Panc1 (cell line): ENCODE measurements at regions not wholly inside any gene's neighbourhood (a gene's known extent, or its start where the extent isn't known, plus 50 kb on each side); places are given as distances from the start of the nearest gene placed in this dataset.

ENCODE experiments used
- ATAC-seq: fragments of 200-7000 bp; cut with Tn5 transposase; 2 replicates; pipeline ENCODE4 v1.9.1; 2020; ENCODE audit warnings: mild to moderate bottlenecking, moderate library complexity
- BruUV-seq: library from RNA; stranded (reverse); fragments of 400-500 nt; replicated peaks from 2 replicates; lab custom pipeline; 2021; lab: Mats Ljungman, UMichigan
- CTCF ChIA-PET: fragments of 300-600 bp; sonication (Branson Sonifier 250); formaldehyde crosslinking; loops from one replicate; lab custom pipeline; 2022; ENCODE audit warnings: antibody characterized with exemption; lab: Charles Lee
- POLR2A ChIA-PET: fragments of 300-600 bp; sonication (Branson Sonifier 250); formaldehyde crosslinking; loops from one replicate; lab custom pipeline; 2022; ENCODE audit warnings: antibody characterized with exemption; lab: Charles Lee
- DNase-seq: peaks from one replicate; pipeline ENCODE4 v3.0.0-alpha.2; 2010; ENCODE audit warnings: low read depth, low spot score
- H3K27ac ChIP-seq: 2 replicates; pipeline ENCODE4 v1.5.1; 2011; ENCODE audit warnings: mild to moderate bottlenecking, low read length, inconsistent platforms
- H3K27me3 ChIP-seq: fragments of 200-500 bp; sonication (Bioruptor generic); 2 replicates; pipeline ENCODE4 v1.6.0; 2014; ENCODE audit warnings: low read length, inconsistent platforms; ENCODE audit not compliant: control insufficient read depth, insufficient read depth
- H3K36me3 ChIP-seq: fragments of 200-500 bp; sonication (Bioruptor generic); 2 replicates; pipeline ENCODE4 v1.5.1; 2014; ENCODE audit warnings: inconsistent platforms, mild to moderate bottlenecking, low read length, moderate library complexity; ENCODE audit not compliant: control insufficient read depth, insufficient read depth
- H3K4me1 ChIP-seq: 2 replicates; pipeline ENCODE4 v1.5.1; 2011; ENCODE audit warnings: inconsistent platforms, mild to moderate bottlenecking, low read length, moderate library complexity; ENCODE audit not compliant: control insufficient read depth, insufficient read depth
- H3K4me3 ChIP-seq, 2 experiments: 2 replicates each; pipeline ENCODE4 v1.5.1; 2011 to 2012; ENCODE audit warnings: low read depth in 2 of 2, low read length in 2 of 2, mild to moderate bottlenecking in 2 of 2, inconsistent platforms in 1 of 2, moderate library complexity in 1 of 2
- H3K9me3 ChIP-seq: fragments of 200-500 bp; sonication (Bioruptor generic); 2 replicates; pipeline ENCODE4 v1.5.1; 2014; ENCODE audit warnings: low read depth, mild to moderate bottlenecking, inconsistent platforms, low read length, moderate library complexity; ENCODE audit not compliant: control insufficient read depth, insufficient read depth
- CTCF ChIP-seq: fragments of 450-650 bp; IDR thresholded peaks from 2 replicates; pipeline ENCODE4 v1.5.1; 2017; ENCODE audit warnings: mild to moderate bottlenecking
- POLR2AphosphoS5 ChIP-seq: IDR thresholded peaks from 2 replicates; pipeline ENCODE4 v1.6.1; 2012; ENCODE audit warnings: mild to moderate bottlenecking, low read depth, low read length, moderate library complexity
- REST ChIP-seq, 2 experiments: IDR thresholded peaks; 2 replicates each; pipeline ENCODE4 v1.6.1; 2011 to 2012; ENCODE audit warnings: low read depth in 2 of 2, control low read depth in 1 of 2, low read length in 1 of 2, mild to moderate bottlenecking in 1 of 2, moderate library complexity in 1 of 2; ENCODE audit not compliant: insufficient read depth in 1 of 2
- SIN3A ChIP-seq: IDR thresholded peaks from 2 replicates; pipeline ENCODE4 v1.6.1; 2012; ENCODE audit warnings: low read depth, mild to moderate bottlenecking, low read length, moderate library complexity, borderline replicate concordance; ENCODE audit not compliant: insufficient read depth
- TCF7L2 ChIP-seq: IDR thresholded peaks from 2 replicates; pipeline ENCODE4 v1.6.1; 2011; ENCODE audit warnings: mild to moderate bottlenecking, low read depth, low read length, inconsistent platforms
- in situ Hi-C: cut with HindIII; loops from 2 replicates; pipeline ENCODE4 v1.10.0; 2016; ENCODE audit warnings: low sequenced_read_pairs, low pct_unique_long_range_greater_than_20kb
- intact Hi-C: fragments of 100-400 bp; cut with micrococcal nuclease; formaldehyde crosslinking; loops from one replicate; pipeline ENCODE4 v1.10.0; 2022; ENCODE audit not compliant: unreplicated experiment

GRCh38 chr2:75338461-75338860 lies 139.1 kb upstream of the TACR1 start:
- Histone ChIP-seq H3K4me3 (no peak overlapping the region), H3K36me3 (no peaks in the 10 kb centered on the region), H3K27me3 (no peaks in the 10 kb centered on the region), H3K9me3 (no peaks in the 10 kb centered on the region), H3K27ac (no peak overlapping the region), H3K4me1 (no peaks in the 10 kb centered on the region)
- ChIA-PET CTCF (no interaction called here), POLR2A (interaction anchor here (0.6 kb wide), 1 partner anchor 141 kb away, joined by 3 read pairs; no protein-coding TSS in a partner anchor)
- in situ Hi-C loops: no loop called here
- ATAC-seq (no peak), DNase-seq (no peak)
- BruUV-seq: no TSS peak
- intact Hi-C loops: no loop called here
- TF ChIP-seq TCF7L2 (no peak), POLR2AphosphoS5 (no peak), SIN3A (no peak)

GRCh38 chr2:75337619-75338018 lies 138.3 kb upstream of the TACR1 start:
- no peaks in the 10 kb centered on the region for H3K36me3 ChIP-seq
- no peak for TF ChIP-seq SIN3A
- TF ChIP-seq POLR2AphosphoS5: no peak
- no peak for TF ChIP-seq TCF7L2
- no peak for TF ChIP-seq CTCF
- TF ChIP-seq REST (IDR thresholded peaks at IDR 0.05; ENCODE audit: insufficient read depth in 1 of 2, low read depth in 2 of 2, low read length in 1 of 2): no peak
- H3K27ac ChIP-seq: no peak overlapping the region
- H3K27me3 ChIP-seq: no peaks in the 10 kb centered on the region
- DNase-seq: no peak
- intact Hi-C loops (no loop called here), in situ Hi-C loops (no loop called here)
- POLR2A ChIA-PET: no interaction called here
- no peak for ATAC-seq
- no TSS peak for BruUV-seq
- H3K9me3 ChIP-seq: no peaks in the 10 kb centered on the region
- no peak overlapping the region for H3K4me3 ChIP-seq
- no peaks in the 10 kb centered on the region for H3K4me1 ChIP-seq
- CTCF ChIA-PET: no interaction called here

GRCh38 chr2:75337016-75337415 lies 137.7 kb upstream of the TACR1 start:
- Histone ChIP-seq H3K27me3 (no peaks in the 10 kb centered on the region), H3K4me1 (no peaks in the 10 kb centered on the region), H3K4me3 (no peak overlapping the region), H3K9me3 (no peaks in the 10 kb centered on the region), H3K27ac (no peak overlapping the region), H3K36me3 (no peaks in the 10 kb centered on the region)
- no peak for ATAC-seq
- ChIA-PET POLR2A (no interaction called here), CTCF (no interaction called here)
- intact Hi-C loops (no loop called here), in situ Hi-C loops (no loop called here)
- no TSS peak for BruUV-seq
- TF ChIP-seq CTCF (no peak), SIN3A (no peak), TCF7L2 (no peak), POLR2AphosphoS5 (no peak), REST (IDR thresholded peaks at IDR 0.05; ENCODE audit: insufficient read depth in 1 of 2, low read depth in 2 of 2, low read length in 1 of 2) (no peak)
- DNase-seq: no peak
